ENCODE measurements at regions not wholly inside any gene's neighbourhood (a gene's known extent, or its start where the extent isn't known, plus 50 kb on each side); places are given as distances from the start of the nearest gene placed in this dataset.

- no peak for DNase-seq
Measured at GRCh38 chr13:23984546-23984945, 87.2 kb upstream of the C1QTNF9B start.

GRCh38 chr13:23985060-23985459 is 87.8 kb upstream of the C1QTNF9B start:
- no peak for DNase-seq

- peak; percentile 28 for DNase-seq
Measured at GRCh38 chr13:23985839-23986238, 88.5 kb upstream of the C1QTNF9B start.

- DNase-seq = peak; percentile 92
Measured at GRCh38 chr13:23986619-23987018, 89.3 kb upstream of the C1QTNF9B start.

GRCh38 chr13:23987331-23987894 is 90.1 kb upstream of the C1QTNF9B start:
- peak; percentile 40 for DNase-seq

- DNase-seq = peak; percentile 47
Measured at GRCh38 chr13:23988546-23989122, 91.3 kb upstream of the C1QTNF9B start.

GRCh38 chr13:23990455-23990854 is 93.2 kb upstream of the C1QTNF9B start:
- DNase-seq = no peak

- DNase-seq = no peak
Measured at GRCh38 chr13:23991119-23991518, 93.8 kb upstream of the C1QTNF9B start.

GRCh38 chr13:23992781-23993679 is 95.7 kb upstream of the C1QTNF9B start:
- no peak for DNase-seq

- DNase-seq = peak; percentile 25
Measured at GRCh38 chr13:23993680-23993985, 96.3 kb upstream of the C1QTNF9B start.

GRCh38 chr13:23995283-23996073 is 98.2 kb upstream of the C1QTNF9B start:
- DNase-seq = no peak

GRCh38 chr13:23996456-23996855 is 99.2 kb upstream of the C1QTNF9B start:
- no peak for DNase-seq

GRCh38 chr13:23999424-23999823 is 102.1 kb upstream of the C1QTNF9B start:
- no peak for DNase-seq

GRCh38 chr13:24002206-24002815 is 105.0 kb upstream of the C1QTNF9B start:
- DNase-seq = no peak

- no peak for DNase-seq
Measured at GRCh38 chr13:24004142-24004899, 107.0 kb upstream of the C1QTNF9B start.

GRCh38 chr13:24004971-24005370 is 107.7 kb upstream of the C1QTNF9B start:
- no peak for DNase-seq

GRCh38 chr13:24005755-24006281 is 108.5 kb upstream of the C1QTNF9B start:
- DNase-seq = no peak

GRCh38 chr13:24006520-24007248 is 109.4 kb upstream of the C1QTNF9B start:
- no peak for DNase-seq

- no peak for DNase-seq
Measured at GRCh38 chr13:24007979-24008620, 110.8 kb upstream of the C1QTNF9B start.

- peak; percentile 50 for DNase-seq
Measured at GRCh38 chr13:24008679-24009078, 111.4 kb upstream of the C1QTNF9B start.

GRCh38 chr13:24011266-24011665 is 114.0 kb upstream of the C1QTNF9B start:
- DNase-seq = no peak

All from fibroblast of upper back skin (primary cell).